ENCODE measurements at regions not wholly inside any gene's neighbourhood (a gene's known extent, or its start where the extent isn't known, plus 50 kb on each side); places are given as distances from the start of the nearest gene placed in this dataset.

GRCh38 chr14:79989990-79990389 lies 221.3 kb downstream of the DIO2 start:
- TF ChIP-seq CTCF (IDR thresholded peaks at IDR 0.05) = no peak
- no peak for TF ChIP-seq POLR2A (IDR thresholded peaks at IDR 0.05)

All from Peyer's patch (tissue), 4 donors.